Uterus (tissue), 2 donors: ENCODE measurements at regions not wholly inside any gene's neighbourhood (a gene's known extent, or its start where the extent isn't known, plus 50 kb on each side); places are given as distances from the start of the nearest gene placed in this dataset.

Experiments used
- POLR2A ChIP-seq, 2 donors: fragments of 450-650 bp; IDR thresholded peaks; one replicate each; pipeline ENCODE4 v1.6.1; 2016; ENCODE audit warnings: antibody characterized with exemption in 2 of 2, mild to moderate bottlenecking in 1 of 2, moderate library complexity in 1 of 2
- TF ChIP-seq, protein P1 (sequence below), 4 experiments: fragments of 200-600 bp in 2 of 4; fragments of 450-650 bp in 2 of 4; sonication (generic) in 2 of 4; IDR thresholded peaks; one replicate each; pipeline ENCODE4 v1.5.1; 2016 to 2019; ENCODE audit warnings: antibody characterized with exemption in 4 of 4, mild to moderate bottlenecking in 2 of 4, moderate library complexity in 1 of 4

DNA sequence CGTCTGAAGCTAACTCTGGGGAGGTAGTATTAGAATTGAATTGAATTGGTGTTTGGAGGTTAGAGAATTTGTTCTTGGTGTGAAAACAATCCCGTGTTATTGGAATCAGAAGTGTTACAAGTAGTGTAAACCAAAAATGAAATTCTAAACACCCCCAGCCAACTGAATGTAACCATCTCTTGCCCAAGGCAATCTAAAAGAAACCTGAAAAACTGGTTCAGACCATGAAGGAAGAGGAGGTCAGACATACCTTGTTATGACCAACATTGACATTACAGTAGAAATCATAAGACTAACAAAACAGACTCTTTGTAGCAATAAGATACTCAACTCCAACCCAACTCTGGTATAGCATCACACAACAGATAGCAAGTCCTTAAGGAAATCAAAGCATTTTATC lies 159.0 kb downstream of the TUSC1 start:
- TF ChIP-seq, protein P1, sequence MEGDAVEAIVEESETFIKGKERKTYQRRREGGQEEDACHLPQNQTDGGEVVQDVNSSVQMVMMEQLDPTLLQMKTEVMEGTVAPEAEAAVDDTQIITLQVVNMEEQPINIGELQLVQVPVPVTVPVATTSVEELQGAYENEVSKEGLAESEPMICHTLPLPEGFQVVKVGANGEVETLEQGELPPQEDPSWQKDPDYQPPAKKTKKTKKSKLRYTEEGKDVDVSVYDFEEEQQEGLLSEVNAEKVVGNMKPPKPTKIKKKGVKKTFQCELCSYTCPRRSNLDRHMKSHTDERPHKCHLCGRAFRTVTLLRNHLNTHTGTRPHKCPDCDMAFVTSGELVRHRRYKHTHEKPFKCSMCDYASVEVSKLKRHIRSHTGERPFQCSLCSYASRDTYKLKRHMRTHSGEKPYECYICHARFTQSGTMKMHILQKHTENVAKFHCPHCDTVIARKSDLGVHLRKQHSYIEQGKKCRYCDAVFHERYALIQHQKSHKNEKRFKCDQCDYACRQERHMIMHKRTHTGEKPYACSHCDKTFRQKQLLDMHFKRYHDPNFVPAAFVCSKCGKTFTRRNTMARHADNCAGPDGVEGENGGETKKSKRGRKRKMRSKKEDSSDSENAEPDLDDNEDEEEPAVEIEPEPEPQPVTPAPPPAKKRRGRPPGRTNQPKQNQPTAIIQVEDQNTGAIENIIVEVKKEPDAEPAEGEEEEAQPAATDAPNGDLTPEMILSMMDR (IDR thresholded peaks at IDR 0.05) = no peak
- no peak for TF ChIP-seq POLR2A (IDR thresholded peaks at IDR 0.05)
